ENCODE measurements at regions not wholly inside any gene's neighbourhood (a gene's known extent, or its start where the extent isn't known, plus 50 kb on each side); places are given as distances from the start of the nearest gene placed in this dataset.

GRCh38 chr4:127425851-127426250, 206.9 kb upstream of the INTU start:
- no peak for TF ChIP-seq EZH2 (IDR thresholded peaks at IDR 0.05; ENCODE audit: low read length, missing control alignments)
- TF ChIP-seq, protein P1, sequence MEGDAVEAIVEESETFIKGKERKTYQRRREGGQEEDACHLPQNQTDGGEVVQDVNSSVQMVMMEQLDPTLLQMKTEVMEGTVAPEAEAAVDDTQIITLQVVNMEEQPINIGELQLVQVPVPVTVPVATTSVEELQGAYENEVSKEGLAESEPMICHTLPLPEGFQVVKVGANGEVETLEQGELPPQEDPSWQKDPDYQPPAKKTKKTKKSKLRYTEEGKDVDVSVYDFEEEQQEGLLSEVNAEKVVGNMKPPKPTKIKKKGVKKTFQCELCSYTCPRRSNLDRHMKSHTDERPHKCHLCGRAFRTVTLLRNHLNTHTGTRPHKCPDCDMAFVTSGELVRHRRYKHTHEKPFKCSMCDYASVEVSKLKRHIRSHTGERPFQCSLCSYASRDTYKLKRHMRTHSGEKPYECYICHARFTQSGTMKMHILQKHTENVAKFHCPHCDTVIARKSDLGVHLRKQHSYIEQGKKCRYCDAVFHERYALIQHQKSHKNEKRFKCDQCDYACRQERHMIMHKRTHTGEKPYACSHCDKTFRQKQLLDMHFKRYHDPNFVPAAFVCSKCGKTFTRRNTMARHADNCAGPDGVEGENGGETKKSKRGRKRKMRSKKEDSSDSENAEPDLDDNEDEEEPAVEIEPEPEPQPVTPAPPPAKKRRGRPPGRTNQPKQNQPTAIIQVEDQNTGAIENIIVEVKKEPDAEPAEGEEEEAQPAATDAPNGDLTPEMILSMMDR (conservative IDR thresholded peaks at IDR 0.05 in 1 of 2, IDR thresholded peaks at IDR 0.05 in 1 of 2; ENCODE audit: low read depth in 1 of 2, low read length in 2 of 2) = no peak

All from fibroblast of lung (primary cell).